ACC112 (cell line): ENCODE measurements at regions not wholly inside any gene's neighbourhood (a gene's known extent, or its start where the extent isn't known, plus 50 kb on each side); places are given as distances from the start of the nearest gene placed in this dataset.

ENCODE experiments used
- H2AFZ ChIP-seq: fragments of 200-600 bp; sonication (generic); one replicate; pipeline ENCODE4 v1.6.0; 2017; ENCODE audit warnings: antibody characterized with exemption, low read length; ENCODE audit not compliant: unreplicated experiment
- H3K27ac ChIP-seq: fragments of 200-600 bp; sonication (generic); 2 replicates; pipeline ENCODE4 v1.5.1; 2014; ENCODE audit warnings: low read depth, mild to moderate bottlenecking, antibody characterized with exemption, low read length, moderate library complexity
- H3K27me3 ChIP-seq: fragments of 200-600 bp; sonication (generic); 2 replicates; pipeline ENCODE4 v1.6.1; 2014; ENCODE audit warnings: mild to moderate bottlenecking, antibody characterized with exemption, low read length, moderate library complexity, mixed read lengths; ENCODE audit not compliant: insufficient read depth
- H3K36me3 ChIP-seq: fragments of 200-600 bp; sonication (generic); 2 replicates; pipeline ENCODE4 v1.6.1; 2016; ENCODE audit warnings: mild to moderate bottlenecking, antibody characterized with exemption, low read length, moderate library complexity, mixed read lengths; ENCODE audit not compliant: insufficient read depth
- H3K4me1 ChIP-seq: fragments of 200-600 bp; sonication (generic); one replicate; pipeline ENCODE4 v1.6.1; 2016; ENCODE audit warnings: low read length, mixed read lengths; ENCODE audit not compliant: insufficient read depth, unreplicated experiment, control insufficient read depth
- H3K4me3 ChIP-seq: fragments of 200-600 bp; sonication (generic); 2 replicates; pipeline ENCODE4 v1.5.1; 2014; ENCODE audit warnings: mild to moderate bottlenecking, low read depth, low read length
- H3K79me2 ChIP-seq: fragments of 200-600 bp; sonication (generic); one replicate; pipeline ENCODE4 v1.6.0; 2016; ENCODE audit warnings: low read length; ENCODE audit not compliant: control insufficient read depth, unreplicated experiment, insufficient read depth

- no peak overlapping the region for H2AFZ ChIP-seq
- H3K36me3 ChIP-seq, result no peaks in the 10 kb centered on the region
- H3K4me1 ChIP-seq, result peaks cover 14% of the 10 kb centered on the region
- H3K27ac ChIP-seq, result no peak overlapping the region
- H3K4me3 ChIP-seq, result no peak overlapping the region
- H3K79me2 ChIP-seq, result no peaks in the 10 kb centered on the region
- 0 out of 2 replicates have a peak, but pooled peaks cover 2% of the 10 kb centered on the region for H3K27me3 ChIP-seq
Observed at GRCh38 chr3:72174890-72175289, 389.9 kb upstream of the PROK2 start.

GRCh38 chr3:72174040-72174439 is 389.1 kb upstream of the PROK2 start:
- H3K4me3 ChIP-seq, result no peak overlapping the region
- no peaks in the 10 kb centered on the region for H3K79me2 ChIP-seq
- H3K27me3 ChIP-seq, result 0 out of 2 replicates have a peak, but pooled peaks cover 2% of the 10 kb centered on the region
- H3K27ac ChIP-seq, result no peak overlapping the region
- no peak overlapping the region for H2AFZ ChIP-seq
- H3K4me1 ChIP-seq, result peaks cover 14% of the 10 kb centered on the region
- no peaks in the 10 kb centered on the region for H3K36me3 ChIP-seq

- Histone ChIP-seq H3K4me3 (no peak overlapping the region), H2AFZ (no peak overlapping the region), H3K79me2 (no peaks in the 10 kb centered on the region), H3K27ac (no peak overlapping the region), H3K36me3 (no peaks in the 10 kb centered on the region), H3K27me3 (0 out of 2 replicates have a peak, but pooled peaks cover 2% of the 10 kb centered on the region), H3K4me1 (peaks cover 3% of the 10 kb centered on the region)
Observed at GRCh38 chr3:72171946-72172345, 387.0 kb upstream of the PROK2 start.

- Histone ChIP-seq H3K4me1 (no peaks in the 10 kb centered on the region), H3K4me3 (no peak overlapping the region), H3K27me3 (0 out of 2 replicates have a peak, but pooled peaks cover 2% of the 10 kb centered on the region), H3K27ac (no peak overlapping the region), H3K79me2 (no peaks in the 10 kb centered on the region), H2AFZ (no peak overlapping the region), H3K36me3 (no peaks in the 10 kb centered on the region)
Observed at GRCh38 chr3:72171463-72171881, 386.5 kb upstream of the PROK2 start.

GRCh38 chr3:72169561-72170472 is 384.9 kb upstream of the PROK2 start:
- Histone ChIP-seq H3K27ac (no peak overlapping the region), H3K4me1 (no peaks in the 10 kb centered on the region), H2AFZ (no peak overlapping the region), H3K27me3 (no peaks in the 10 kb centered on the region), H3K4me3 (no peak overlapping the region), H3K79me2 (no peaks in the 10 kb centered on the region), H3K36me3 (no peaks in the 10 kb centered on the region)

GRCh38 chr3:72169120-72169519 is 384.2 kb upstream of the PROK2 start:
- Histone ChIP-seq H3K4me3 (no peak overlapping the region), H3K27me3 (no peaks in the 10 kb centered on the region), H3K4me1 (no peaks in the 10 kb centered on the region), H2AFZ (no peak overlapping the region), H3K36me3 (no peaks in the 10 kb centered on the region), H3K27ac (no peak overlapping the region), H3K79me2 (no peaks in the 10 kb centered on the region)

- Histone ChIP-seq H3K27ac (no peak overlapping the region), H2AFZ (no peak overlapping the region), H3K36me3 (no peaks in the 10 kb centered on the region), H3K79me2 (no peaks in the 10 kb centered on the region), H3K4me3 (no peak overlapping the region), H3K4me1 (peaks cover 4% of the 10 kb centered on the region), H3K27me3 (no peaks in the 10 kb centered on the region)
Observed at GRCh38 chr3:72165808-72166207, 380.9 kb upstream of the PROK2 start.

GRCh38 chr3:72165317-72165716 is 380.4 kb upstream of the PROK2 start:
- H3K4me3 ChIP-seq, result no peak overlapping the region
- no peaks in the 10 kb centered on the region for H3K79me2 ChIP-seq
- no peaks in the 10 kb centered on the region for H3K36me3 ChIP-seq
- H3K27ac ChIP-seq, result no peak overlapping the region
- H2AFZ ChIP-seq, result no peak overlapping the region
- H3K4me1 ChIP-seq, result peaks cover 4% of the 10 kb centered on the region
- H3K27me3 ChIP-seq, result no peaks in the 10 kb centered on the region

- H3K27me3 ChIP-seq, result no peaks in the 10 kb centered on the region
- H3K36me3 ChIP-seq, result no peaks in the 10 kb centered on the region
- H3K27ac ChIP-seq, result no peak overlapping the region
- H3K4me3 ChIP-seq, result no peak overlapping the region
- H3K79me2 ChIP-seq, result no peaks in the 10 kb centered on the region
- peaks cover 4% of the 10 kb centered on the region for H3K4me1 ChIP-seq
- H2AFZ ChIP-seq, result no peak overlapping the region
Observed at GRCh38 chr3:72164635-72164978, 379.7 kb upstream of the PROK2 start.

GRCh38 chr3:72163809-72164634 is 379.1 kb upstream of the PROK2 start:
- Histone ChIP-seq H3K4me3 (no peak overlapping the region), H3K27ac (no peak overlapping the region), H3K27me3 (no peaks in the 10 kb centered on the region), H3K79me2 (no peaks in the 10 kb centered on the region), H3K4me1 (peaks cover 4% of the 10 kb centered on the region), H3K36me3 (no peaks in the 10 kb centered on the region), H2AFZ (no peak overlapping the region)
